Heart left ventricle (tissue), 13 donors: ENCODE measurements at regions not wholly inside any gene's neighbourhood (a gene's known extent, or its start where the extent isn't known, plus 50 kb on each side); places are given as distances from the start of the nearest gene placed in this dataset.

ENCODE experiments used
- POLR2A ChIP-seq, 2 donors: fragments of 450-650 bp; IDR thresholded peaks; one replicate each; pipeline ENCODE4 v1.6.1; 2017; ENCODE audit warnings: antibody characterized with exemption in 2 of 2, mild to moderate bottlenecking in 2 of 2, moderate library complexity in 2 of 2
- TF ChIP-seq, protein P1 (sequence below), 12 donors: fragments of 200-600 bp; sonication (generic) in 4 of 12; IDR thresholded peaks; one replicate each; pipeline versions ENCODE4 v1.5.0 to v1.8.0; 2018 to 2022; ENCODE audit warnings: antibody characterized with exemption in 12 of 12, mild to moderate bottlenecking in 5 of 12
- donor health status: ischemic (EF 13 %, LVEDD 7.1; RV severe dilation, severe dysfunction).
- donor health status: DM: no; HTN: yes; CAD: no.
- donor health status: DM: no; HTN: no; CAD: no.
- donor health status: ischemic (EF 25% LVEDD 6.9; RV normal size, moderate dysfunction).
- donor health status: ischemic (EF 25% LVEDD 5.7; RV mildly dilated, moderate dysfunction).
- donor health status: ischemic (EF 35%, LVEDD 5.7; RV mildly dilated, moderate dysfunction).
- donor health status: nonischemic (EF 11% LVEDD 7.7; RV severe dilation, severe dysfunction).
- donor health status: DM: yes; HTN: yes; CAD: no.
- donor health status: PGD.
- donor health status: ischemic (EF 29% LVEDD 5.4; RV normal size, mild dysfunction).
- donor health status: nonischemic (EF 23%, LVEDD 6.1; RV moderate dilation, normal function).

DNA sequence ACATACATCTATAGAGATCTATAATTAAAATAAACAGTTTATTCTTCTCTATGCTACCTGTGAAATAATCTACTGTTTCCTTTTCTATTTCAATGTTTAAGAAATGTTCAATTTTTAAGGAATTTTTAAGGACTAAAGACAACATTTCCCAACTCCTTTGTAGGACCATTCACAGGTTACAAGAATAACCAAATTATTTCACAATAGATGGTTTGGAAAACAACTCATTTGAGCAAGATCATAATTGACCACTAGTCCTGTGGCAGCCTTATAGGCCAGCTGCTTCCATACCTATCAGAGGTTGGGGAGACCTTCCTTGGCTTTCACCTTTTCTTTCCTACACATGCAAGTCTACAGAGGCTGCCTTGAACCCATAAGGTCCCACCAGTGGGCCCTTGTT lies 193.7 kb downstream of the TTC39B start:
- TF ChIP-seq, protein P1, sequence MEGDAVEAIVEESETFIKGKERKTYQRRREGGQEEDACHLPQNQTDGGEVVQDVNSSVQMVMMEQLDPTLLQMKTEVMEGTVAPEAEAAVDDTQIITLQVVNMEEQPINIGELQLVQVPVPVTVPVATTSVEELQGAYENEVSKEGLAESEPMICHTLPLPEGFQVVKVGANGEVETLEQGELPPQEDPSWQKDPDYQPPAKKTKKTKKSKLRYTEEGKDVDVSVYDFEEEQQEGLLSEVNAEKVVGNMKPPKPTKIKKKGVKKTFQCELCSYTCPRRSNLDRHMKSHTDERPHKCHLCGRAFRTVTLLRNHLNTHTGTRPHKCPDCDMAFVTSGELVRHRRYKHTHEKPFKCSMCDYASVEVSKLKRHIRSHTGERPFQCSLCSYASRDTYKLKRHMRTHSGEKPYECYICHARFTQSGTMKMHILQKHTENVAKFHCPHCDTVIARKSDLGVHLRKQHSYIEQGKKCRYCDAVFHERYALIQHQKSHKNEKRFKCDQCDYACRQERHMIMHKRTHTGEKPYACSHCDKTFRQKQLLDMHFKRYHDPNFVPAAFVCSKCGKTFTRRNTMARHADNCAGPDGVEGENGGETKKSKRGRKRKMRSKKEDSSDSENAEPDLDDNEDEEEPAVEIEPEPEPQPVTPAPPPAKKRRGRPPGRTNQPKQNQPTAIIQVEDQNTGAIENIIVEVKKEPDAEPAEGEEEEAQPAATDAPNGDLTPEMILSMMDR (IDR thresholded peaks at IDR 0.05): no peak
- no peak for TF ChIP-seq POLR2A (IDR thresholded peaks at IDR 0.05)
